Chondrocyte (in vitro differentiated cells): ENCODE measurements at regions not wholly inside any gene's neighbourhood (a gene's known extent, or its start where the extent isn't known, plus 50 kb on each side); places are given as distances from the start of the nearest gene placed in this dataset.

ENCODE experiments used
- DNase-seq: peaks from one replicate; pipeline ENCODE4 v3.0.0; 2021; ENCODE audit warnings: mixed read lengths, low spot score
- H3K27ac Mint-ChIP-seq: one replicate; pipeline ENCODE4 v1.8.0; 2021; ENCODE audit warnings: mild to moderate bottlenecking, moderate library complexity, mixed read lengths; ENCODE audit not compliant: unreplicated experiment
- H3K27me3 Mint-ChIP-seq: 2 replicates; pipeline ENCODE4 v1.8.0; 2021; ENCODE audit warnings: low read depth, mixed read lengths
- H3K36me3 Mint-ChIP-seq: 2 replicates; pipeline ENCODE4 v1.8.0; 2021; ENCODE audit warnings: low read depth, mixed read lengths
- H3K4me1 Mint-ChIP-seq: 2 replicates; pipeline ENCODE4 v1.8.0; 2021; ENCODE audit warnings: low read depth, mild to moderate bottlenecking, mixed read lengths
- H3K4me3 Mint-ChIP-seq: one replicate; pipeline ENCODE4 v1.8.0; 2021; ENCODE audit warnings: mild to moderate bottlenecking, moderate library complexity, mixed read lengths; ENCODE audit not compliant: unreplicated experiment
- H3K9me3 Mint-ChIP-seq: 2 replicates; pipeline ENCODE4 v1.8.0; 2021; ENCODE audit warnings: low read depth, mixed read lengths
- CTCF ChIP-seq: fragments of 200-600 bp; sonication (generic); IDR thresholded peaks from 2 replicates; pipeline ENCODE4 v1.5.0; 2021; ENCODE audit warnings: antibody characterized with exemption, mild to moderate bottlenecking, moderate library complexity

GRCh38 chr6:125354649-125355048 lies 52.9 kb upstream of the HDDC2 start:
- H3K36me3 Mint-ChIP-seq = no peaks in the 10 kb centered on the region
- peaks cover 34% of the 10 kb centered on the region for H3K4me1 Mint-ChIP-seq
- DNase-seq = no peak
- H3K27ac Mint-ChIP-seq = no peak overlapping the region
- TF ChIP-seq CTCF = no peak
- H3K4me3 Mint-ChIP-seq = no peak overlapping the region
- H3K9me3 Mint-ChIP-seq = no peaks in the 10 kb centered on the region
- no peaks in the 10 kb centered on the region for H3K27me3 Mint-ChIP-seq

GRCh38 chr6:125356884-125357283 lies 55.1 kb upstream of the HDDC2 start:
- DNase-seq = no peak
- Mint-ChIP-seq H3K27ac (peak overlapping the region; percentile 15), H3K4me3 (no peak overlapping the region), H3K4me1 (peaks cover 22% of the 10 kb centered on the region), H3K36me3 (no peaks in the 10 kb centered on the region), H3K9me3 (no peaks in the 10 kb centered on the region), H3K27me3 (no peaks in the 10 kb centered on the region)
- no peak for TF ChIP-seq CTCF

GRCh38 chr6:125357515-125358256 lies 55.9 kb upstream of the HDDC2 start:
- Mint-ChIP-seq H3K27ac (peak overlapping the region; percentile 34), H3K27me3 (no peaks in the 10 kb centered on the region), H3K36me3 (no peaks in the 10 kb centered on the region), H3K4me1 (peaks cover 30% of the 10 kb centered on the region), H3K9me3 (no peaks in the 10 kb centered on the region), H3K4me3 (no peak overlapping the region)
- TF ChIP-seq CTCF = no peak
- no peak for DNase-seq

- Mint-ChIP-seq H3K9me3 (no peaks in the 10 kb centered on the region), H3K4me1 (peaks cover 42% of the 10 kb centered on the region), H3K4me3 (no peak overlapping the region), H3K27me3 (no peaks in the 10 kb centered on the region), H3K36me3 (no peaks in the 10 kb centered on the region), H3K27ac (no peak overlapping the region)
- no peak for TF ChIP-seq CTCF
- no peak for DNase-seq
Measured at GRCh38 chr6:125358898-125359297, 57.1 kb upstream of the HDDC2 start.

GRCh38 chr6:125361868-125362267 lies 60.1 kb upstream of the HDDC2 start:
- no peak for TF ChIP-seq CTCF

More at GRCh38 chr6:125361868-125362267, 60.1 kb upstream of the HDDC2 start:
- Mint-ChIP-seq H3K36me3 (no peaks in the 10 kb centered on the region), H3K27me3 (no peaks in the 10 kb centered on the region), H3K4me1 (peaks cover 67% of the 10 kb centered on the region), H3K9me3 (no peaks in the 10 kb centered on the region), H3K4me3 (no peak overlapping the region), H3K27ac (peak overlapping the region; percentile 23)
- DNase-seq = no peak
